Chondrocyte (in vitro differentiated cells): ENCODE measurements at regions not wholly inside any gene's neighbourhood (a gene's known extent, or its start where the extent isn't known, plus 50 kb on each side); places are given as distances from the start of the nearest gene placed in this dataset.

Source experiments
- DNase-seq: peaks from one replicate; pipeline ENCODE4 v3.0.0; 2021; ENCODE audit warnings: mixed read lengths, low spot score
- H3K27ac Mint-ChIP-seq: one replicate; pipeline ENCODE4 v1.8.0; 2021; ENCODE audit warnings: mild to moderate bottlenecking, moderate library complexity, mixed read lengths; ENCODE audit not compliant: unreplicated experiment
- H3K27me3 Mint-ChIP-seq: 2 replicates; pipeline ENCODE4 v1.8.0; 2021; ENCODE audit warnings: low read depth, mixed read lengths
- H3K36me3 Mint-ChIP-seq: 2 replicates; pipeline ENCODE4 v1.8.0; 2021; ENCODE audit warnings: low read depth, mixed read lengths
- H3K4me1 Mint-ChIP-seq: 2 replicates; pipeline ENCODE4 v1.8.0; 2021; ENCODE audit warnings: low read depth, mild to moderate bottlenecking, mixed read lengths
- H3K4me3 Mint-ChIP-seq: one replicate; pipeline ENCODE4 v1.8.0; 2021; ENCODE audit warnings: mild to moderate bottlenecking, moderate library complexity, mixed read lengths; ENCODE audit not compliant: unreplicated experiment
- H3K9me3 Mint-ChIP-seq: 2 replicates; pipeline ENCODE4 v1.8.0; 2021; ENCODE audit warnings: low read depth, mixed read lengths
- CTCF ChIP-seq: fragments of 200-600 bp; sonication (generic); IDR thresholded peaks from 2 replicates; pipeline ENCODE4 v1.5.0; 2021; ENCODE audit warnings: antibody characterized with exemption, mild to moderate bottlenecking, moderate library complexity

GRCh38 chr2:222810044-222810443 lies 50.8 kb upstream of the ACSL3 start:
- H3K36me3 Mint-ChIP-seq: no peaks in the 10 kb centered on the region
- TF ChIP-seq CTCF: no peak
- DNase-seq: no peak
- no peak overlapping the region for H3K4me3 Mint-ChIP-seq
- no peak overlapping the region for H3K27ac Mint-ChIP-seq
- H3K4me1 Mint-ChIP-seq: no peaks in the 10 kb centered on the region
- no peaks in the 10 kb centered on the region for H3K9me3 Mint-ChIP-seq
- H3K27me3 Mint-ChIP-seq: no peaks in the 10 kb centered on the region
